HuH-7 (cell line): ENCODE measurements at regions not wholly inside any gene's neighbourhood (a gene's known extent, or its start where the extent isn't known, plus 50 kb on each side); places are given as distances from the start of the nearest gene placed in this dataset.
"Not testable (repeated sequence)": the region's sequence is repeated elsewhere in the genome, so short reads cannot be mapped to it uniquely, and the experiment has no call there.

ENCODE experiments used
- DNase-seq: peaks from one replicate; pipeline ENCODE4 v3.0.0; 2011; ENCODE audit warnings: low spot score

- DNase-seq = no peak
Observed at GRCh38 chr5:88666761-88667495, 216.1 kb downstream of the MEF2C start.

DNA sequence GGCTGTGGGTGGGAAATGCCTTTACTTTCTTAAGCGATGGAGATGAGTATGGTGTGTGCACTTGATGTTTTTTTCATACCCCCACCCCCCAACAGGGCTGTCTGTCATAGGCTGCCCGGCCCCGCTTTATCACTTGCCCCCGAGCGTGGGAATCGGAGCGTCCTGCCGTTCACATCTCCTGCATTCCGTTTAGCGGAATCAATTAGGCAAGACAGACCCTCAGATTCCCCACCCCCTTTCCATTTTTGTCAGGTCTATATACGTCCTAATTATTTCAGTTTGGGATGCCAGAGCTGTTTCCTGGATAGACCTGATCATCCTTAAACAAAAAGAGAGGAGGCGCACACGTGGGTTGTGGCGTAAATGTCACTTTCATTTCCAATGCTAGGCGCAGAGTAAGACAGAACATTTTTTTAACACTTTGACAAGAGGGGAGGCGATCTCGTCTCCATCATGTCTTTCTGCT lies 217.2 kb downstream of the MEF2C start:
- no peak for DNase-seq

DNA sequence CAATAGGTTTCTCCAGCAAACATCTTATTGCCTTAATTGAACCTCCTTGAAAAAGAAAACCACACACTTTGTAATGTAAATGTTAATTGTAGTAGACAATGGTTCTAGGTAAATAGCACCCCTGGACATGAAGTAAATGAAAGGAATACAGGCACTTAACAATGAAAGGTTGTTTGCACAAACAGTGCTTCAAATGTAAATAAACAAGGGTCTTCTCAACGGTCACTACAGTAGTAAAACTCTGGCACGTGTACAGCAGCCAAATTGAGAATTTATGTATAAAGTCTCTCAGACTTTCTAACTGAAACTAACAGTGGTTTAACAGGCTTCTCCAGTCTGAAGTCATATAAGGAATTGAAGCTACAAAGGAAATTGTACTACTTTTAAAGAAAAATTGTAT lies 218.3 kb downstream of the MEF2C start:
- DNase-seq = no peak

DNA sequence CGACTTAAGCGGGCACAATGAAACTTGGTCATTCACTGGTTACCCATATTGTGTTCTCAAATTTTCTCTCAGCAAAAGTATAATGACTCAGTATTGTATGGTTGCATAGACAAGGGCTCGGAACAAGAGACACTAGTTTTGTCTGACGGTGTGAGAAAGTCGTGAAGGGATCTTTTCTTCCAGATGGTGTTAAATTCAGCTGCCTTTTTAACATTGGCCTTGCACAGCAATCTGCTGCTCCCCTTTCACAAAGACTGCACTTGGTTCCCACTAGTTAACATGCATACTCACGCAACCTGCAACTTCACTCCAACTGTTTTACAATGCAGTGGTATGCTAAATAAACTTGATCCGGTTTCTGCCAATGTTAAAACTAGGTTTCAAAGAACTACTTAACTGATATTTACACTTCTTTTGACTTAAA lies 219.2 kb downstream of the MEF2C start:
- no peak for DNase-seq

GRCh38 chr5:88662846-88663245 lies 220.1 kb downstream of the MEF2C start:
- DNase-seq = no peak

DNA sequence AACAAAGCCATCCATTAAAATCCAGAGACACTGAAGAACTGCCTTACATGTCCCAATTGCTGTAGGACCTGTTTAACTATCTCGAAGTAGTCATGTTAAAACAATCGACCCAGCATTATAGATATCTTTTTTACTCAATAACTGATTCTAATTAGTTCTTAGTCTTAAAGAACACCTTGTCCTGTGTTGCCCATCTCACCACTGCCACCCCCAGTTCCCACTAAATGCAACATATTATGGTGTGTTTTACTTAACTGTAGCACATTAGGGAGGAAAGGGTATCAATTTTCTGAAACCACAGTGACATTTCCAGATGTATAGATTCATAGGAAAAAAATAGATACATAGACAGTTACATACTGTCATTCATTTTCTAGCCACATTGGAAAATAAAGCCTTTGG lies 221.2 kb downstream of the MEF2C start:
- DNase-seq = no peak

DNA sequence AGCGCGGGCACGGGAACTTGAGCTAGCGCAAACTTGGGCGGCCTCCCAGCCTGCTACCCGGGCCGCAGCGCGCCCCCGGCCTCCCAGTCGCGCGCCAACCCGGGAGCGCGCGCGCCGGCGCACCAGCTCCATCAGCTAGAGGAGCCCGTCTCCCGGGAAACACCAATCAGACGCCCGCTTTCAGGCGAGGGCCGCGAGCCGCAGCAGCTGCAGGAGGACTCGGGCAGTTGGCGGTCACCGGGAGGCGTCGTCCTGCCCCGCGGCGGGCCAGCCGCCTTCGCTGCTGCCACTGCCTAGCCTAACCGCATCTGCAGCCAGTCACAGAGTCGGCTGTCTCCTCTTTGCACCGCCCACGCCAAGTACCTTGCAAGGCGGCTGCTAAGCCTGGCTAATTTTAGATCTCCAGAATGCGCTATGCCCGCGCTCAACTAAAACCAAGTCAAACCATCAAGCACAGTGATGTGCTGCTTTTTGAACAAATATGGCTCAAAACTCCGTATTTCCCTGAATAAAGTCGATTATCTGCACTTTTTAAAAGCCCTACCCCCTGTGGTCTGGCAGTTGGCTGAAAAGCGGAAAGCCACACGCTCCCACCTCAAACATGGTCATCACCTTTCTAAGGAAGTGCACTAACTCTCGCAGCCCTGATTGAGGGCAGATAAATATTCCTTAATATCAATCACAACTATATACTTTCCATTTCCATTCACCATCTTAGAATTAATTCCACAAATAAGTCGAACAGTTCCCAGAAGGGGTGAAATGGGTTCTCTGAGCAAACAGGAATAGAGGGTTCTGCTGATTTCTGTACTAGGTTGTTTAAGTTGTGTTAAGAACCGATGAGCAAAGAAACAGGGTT lies 221.8 kb downstream of the MEF2C start:
- peak; percentile 47 for DNase-seq

DNA sequence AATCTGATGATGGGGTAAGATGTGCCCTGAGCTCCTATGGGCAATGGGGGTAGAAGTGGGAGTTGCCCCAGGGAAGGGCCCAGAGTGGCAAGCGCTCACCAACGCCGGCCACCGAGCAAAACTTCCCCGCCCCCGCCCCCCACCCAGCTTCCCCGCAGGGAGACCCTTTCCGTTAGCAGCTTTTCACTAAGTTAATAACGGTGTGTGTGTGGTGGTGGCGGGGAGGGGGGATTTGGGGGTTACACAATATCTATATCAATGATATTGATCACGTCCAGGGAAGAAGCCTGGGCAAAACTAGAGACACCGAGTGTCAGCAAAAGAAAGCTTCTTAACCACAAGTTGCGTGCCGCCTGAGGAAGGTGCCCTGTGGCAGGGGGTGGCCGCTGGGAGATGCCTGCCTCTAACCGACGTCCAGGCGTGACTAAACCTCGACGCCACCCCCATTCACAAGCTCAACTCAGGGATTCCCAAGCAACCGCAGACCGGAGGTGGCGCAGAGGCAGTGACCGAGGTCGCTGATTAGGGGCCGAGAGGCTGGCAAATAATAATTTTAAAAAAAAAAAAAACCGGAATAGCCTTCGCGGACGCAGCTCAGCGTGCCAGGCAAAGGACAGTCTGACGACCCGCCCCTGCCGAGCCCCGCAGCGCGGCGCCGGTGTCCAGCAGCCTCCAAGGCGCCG lies 222.6 kb downstream of the MEF2C start:
- DNase-seq = no peak

DNA sequence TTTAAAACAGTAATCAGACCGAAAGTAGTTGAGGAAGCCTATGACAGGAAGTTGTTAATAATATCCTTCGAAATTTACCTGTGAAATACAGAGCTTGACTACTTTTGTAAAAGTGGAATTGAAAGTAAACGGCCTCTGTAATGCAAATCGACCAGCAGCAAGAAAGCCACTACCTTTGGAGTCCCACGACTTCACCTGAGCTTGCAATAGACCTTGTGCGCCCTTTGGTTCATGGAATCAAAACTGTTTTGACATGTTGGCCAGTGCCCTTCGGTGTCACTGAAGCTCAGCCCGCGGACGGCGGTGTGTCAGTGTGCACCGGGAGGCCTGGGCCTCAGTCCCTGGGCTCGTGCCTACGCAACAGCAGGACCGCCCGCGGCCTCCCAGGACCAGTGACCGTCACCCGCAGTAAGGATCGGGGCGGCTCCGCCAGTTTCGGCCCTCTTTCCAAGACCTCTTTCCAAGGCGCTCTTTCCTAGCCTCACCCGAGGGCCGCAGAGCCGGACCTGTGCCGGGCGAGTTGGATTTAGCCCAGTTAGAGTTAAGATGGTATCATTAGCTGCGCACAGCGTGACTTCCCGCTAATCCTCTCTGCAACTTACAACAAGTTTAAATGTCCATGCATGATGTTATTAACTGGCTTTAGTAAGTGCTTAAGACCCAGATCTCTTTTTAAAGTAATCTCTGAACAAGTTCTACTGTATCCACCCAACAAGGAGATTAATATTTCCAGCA lies 223.3 kb downstream of the MEF2C start:
- DNase-seq = no peak

DNA sequence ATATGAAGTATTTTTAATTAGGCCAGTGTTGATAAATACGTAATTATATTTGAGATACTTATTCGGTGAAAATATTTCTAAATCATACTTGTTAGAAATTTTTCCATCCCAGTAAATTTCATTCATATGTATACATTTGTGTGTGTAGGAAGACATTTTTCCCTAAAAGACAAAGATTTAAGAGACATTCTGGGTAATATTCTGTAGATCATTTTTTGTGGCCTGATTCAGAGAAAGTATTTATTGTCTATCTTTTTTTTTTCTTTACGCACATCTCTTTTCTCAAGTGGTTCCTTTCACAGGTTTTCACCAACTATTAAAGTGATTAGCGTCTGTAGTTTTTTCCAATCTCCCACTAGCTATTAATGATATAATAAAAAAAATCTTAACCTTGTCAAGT lies 224.1 kb downstream of the MEF2C start:
- no peak for DNase-seq

DNA sequence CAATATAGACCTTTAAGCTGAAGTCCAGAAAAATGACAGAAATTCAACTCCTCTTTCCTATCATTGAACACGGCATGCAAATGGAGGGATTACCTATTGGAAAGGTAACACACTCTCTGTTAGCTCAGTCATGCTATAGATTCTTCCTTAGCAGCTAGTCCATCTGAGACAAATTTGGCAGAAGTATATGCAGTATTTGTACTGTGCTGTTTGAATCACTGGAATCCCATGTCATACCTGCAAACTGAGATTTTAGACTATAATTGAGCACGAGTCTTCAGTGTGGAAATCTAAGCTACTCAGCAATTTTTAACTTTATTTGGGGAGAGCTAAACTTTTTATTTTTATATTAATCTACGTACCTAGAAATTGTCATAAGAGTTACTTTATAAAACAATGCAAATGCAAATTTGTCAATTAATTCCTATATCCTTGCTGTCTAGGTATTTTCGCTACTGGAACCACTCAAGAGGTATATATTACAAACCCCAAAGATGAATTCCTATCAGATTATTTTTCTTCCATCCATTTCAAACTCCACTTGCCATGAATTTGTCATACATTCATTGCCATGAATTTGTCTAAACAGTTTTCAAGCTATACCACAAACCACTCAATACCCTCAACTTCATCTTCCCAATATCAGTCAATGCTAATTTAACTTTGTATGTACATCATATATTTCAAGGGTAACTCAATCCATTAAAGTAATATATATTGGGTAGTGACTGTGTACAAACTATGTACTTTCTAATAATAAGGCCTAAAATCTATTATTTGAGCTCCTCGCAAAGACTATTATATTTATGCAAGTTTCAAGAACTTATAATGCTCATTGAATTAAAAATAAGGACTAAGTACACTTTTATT lies 224.8 kb downstream of the MEF2C start:
- no peak for DNase-seq

- DNase-seq = no peak
Observed at GRCh38 chr5:88657136-88657535, 225.8 kb downstream of the MEF2C start.

DNA sequence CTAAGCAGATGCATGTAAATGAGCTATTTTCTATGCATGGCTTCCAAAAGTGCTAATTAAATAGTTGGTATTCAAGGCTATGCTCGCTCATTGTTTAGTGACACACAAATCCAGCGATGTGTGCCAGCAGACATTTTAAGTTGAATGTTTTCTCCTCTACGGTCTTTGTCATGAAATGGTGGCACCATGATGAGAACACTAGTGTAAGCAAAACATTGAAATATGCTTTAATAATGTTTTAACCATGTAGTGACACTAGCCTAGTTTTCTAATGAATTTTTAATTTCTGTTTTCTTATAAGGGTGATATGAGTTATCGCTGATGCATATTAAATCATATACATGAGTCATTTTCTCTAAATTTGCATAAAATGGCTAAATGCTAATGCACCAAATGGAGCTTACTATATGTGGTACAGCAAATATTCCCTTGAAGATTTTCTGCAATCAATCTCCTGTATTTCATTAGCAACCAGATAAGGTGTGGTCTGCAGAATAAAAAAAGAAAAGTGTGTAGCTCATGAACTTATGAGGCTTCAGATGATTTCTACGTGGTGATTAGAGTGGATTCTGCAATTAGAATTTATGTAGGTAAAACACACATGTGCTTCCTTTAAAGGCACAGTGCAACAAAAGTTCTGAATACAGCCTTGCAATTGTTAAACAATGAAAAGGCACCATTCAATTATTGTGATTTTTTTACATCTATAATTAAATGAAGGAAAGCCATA lies 226.6 kb downstream of the MEF2C start:
- DNase-seq = no peak

GRCh38 chr5:88653471-88653870 lies 229.5 kb downstream of the MEF2C start:
- no peak for DNase-seq

GRCh38 chr5:88647901-88648300 lies 235.1 kb downstream of the MEF2C start:
- DNase-seq = no peak

DNA sequence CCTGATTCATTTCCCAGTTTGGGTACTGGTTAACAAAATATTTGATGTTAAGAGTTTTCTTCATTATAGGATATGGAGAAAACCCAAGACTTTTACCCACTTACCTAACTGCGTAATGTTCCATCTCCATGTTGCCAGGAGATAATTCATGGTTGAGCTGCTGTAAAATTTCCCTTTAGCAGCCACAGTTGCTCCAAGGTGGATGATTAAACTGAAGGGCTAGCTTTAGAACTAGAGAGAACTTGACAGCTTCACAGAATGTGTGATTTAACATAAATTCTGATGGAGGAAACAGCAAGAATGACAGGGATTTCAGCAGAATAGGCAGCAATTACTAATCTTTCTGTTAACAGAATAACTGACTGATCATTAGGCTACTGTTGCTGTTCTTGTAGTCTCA lies 236.1 kb downstream of the MEF2C start:
- no peak for DNase-seq

DNA sequence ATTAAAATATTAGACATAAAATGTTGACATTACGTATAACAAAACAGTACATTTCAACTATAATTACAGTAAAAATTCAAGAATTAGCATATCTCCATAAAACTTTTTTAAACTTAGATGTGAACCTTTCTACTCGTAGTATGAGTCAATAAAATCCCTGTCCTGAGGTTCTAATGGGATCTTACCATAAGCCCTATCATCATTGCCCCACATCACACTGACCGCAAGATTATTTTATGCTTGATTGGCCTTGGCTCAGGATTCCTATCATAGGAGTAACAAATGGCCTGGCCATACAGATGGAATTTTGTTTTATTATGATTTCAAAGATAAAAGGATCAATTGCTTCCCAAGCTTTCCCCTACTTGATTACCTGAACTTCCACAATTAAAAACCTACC lies 238.3 kb downstream of the MEF2C start:
- no peak for DNase-seq

GRCh38 chr5:88643315-88643714 lies 239.7 kb downstream of the MEF2C start:
- no peak for DNase-seq

- DNase-seq = no peak
Observed at GRCh38 chr5:88634014-88634413, 249.0 kb downstream of the MEF2C start.

DNA sequence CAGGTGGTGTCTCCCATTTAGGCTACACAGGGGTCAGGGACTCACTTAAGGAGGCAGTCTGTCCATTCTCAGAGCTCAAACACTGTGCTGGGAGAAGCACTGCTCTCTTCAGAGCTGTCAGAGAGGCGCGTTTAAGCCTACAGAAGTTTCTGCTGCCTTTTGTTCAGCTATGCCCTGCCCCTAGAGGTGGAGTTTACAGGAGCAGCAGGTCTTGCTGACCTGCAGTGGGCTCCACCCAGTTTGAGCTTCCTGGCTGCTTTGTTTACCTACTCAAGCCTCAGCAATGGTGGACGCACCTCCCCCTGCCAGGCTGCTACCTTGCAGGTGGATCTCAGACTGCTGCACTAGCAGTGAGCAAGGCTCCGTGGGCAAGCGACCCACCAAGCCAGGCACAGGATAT lies 260.1 kb downstream of the MEF2C start:
- DNase-seq = not testable (repeated sequence)
